ENCODE measurements at regions not wholly inside any gene's neighbourhood (a gene's known extent, or its start where the extent isn't known, plus 50 kb on each side); places are given as distances from the start of the nearest gene placed in this dataset.

- Mint-ChIP-seq H3K4me3 (ENCODE audit: unreplicated experiment) (no peak overlapping the region), H3K36me3 (ENCODE audit: low read depth, unreplicated experiment) (no peaks in the 10 kb centered on the region), H3K9me3 (ENCODE audit: unreplicated experiment) (no peaks in the 10 kb centered on the region), H3K4me1 (ENCODE audit: unreplicated experiment) (peaks cover 32% of the 10 kb centered on the region), H3K27ac (ENCODE audit: unreplicated experiment) (no peak overlapping the region), H3K27me3 (ENCODE audit: unreplicated experiment) (peaks cover 8% of the 10 kb centered on the region)
- no peak for TF ChIP-seq CTCF (IDR thresholded peaks at IDR 0.05; ENCODE audit: unreplicated experiment)
- DNase-seq (ENCODE audit: low spot score), result no peak
These were observed 102.8 kb upstream of the DRD2 start for GRCh38 chr11:113578033-113578380.

GRCh38 chr11:113577356-113578032 is 102.3 kb upstream of the DRD2 start:
- Mint-ChIP-seq H3K4me3 (ENCODE audit: unreplicated experiment) (no peak overlapping the region), H3K27ac (ENCODE audit: unreplicated experiment) (no peak overlapping the region), H3K36me3 (ENCODE audit: low read depth, unreplicated experiment) (no peaks in the 10 kb centered on the region), H3K4me1 (ENCODE audit: unreplicated experiment) (peaks cover 32% of the 10 kb centered on the region), H3K27me3 (ENCODE audit: unreplicated experiment) (peaks cover 8% of the 10 kb centered on the region), H3K9me3 (ENCODE audit: unreplicated experiment) (no peaks in the 10 kb centered on the region)
- no peak for DNase-seq (ENCODE audit: low spot score)
- TF ChIP-seq CTCF (IDR thresholded peaks at IDR 0.05; ENCODE audit: unreplicated experiment), result no peak

- TF ChIP-seq CTCF (IDR thresholded peaks at IDR 0.05; ENCODE audit: unreplicated experiment), result no peak
- no peak overlapping the region for H3K4me3 Mint-ChIP-seq (ENCODE audit: unreplicated experiment)
- no peak for DNase-seq (ENCODE audit: low spot score)
- no peaks in the 10 kb centered on the region for H3K9me3 Mint-ChIP-seq (ENCODE audit: unreplicated experiment)
- H3K36me3 Mint-ChIP-seq (ENCODE audit: low read depth, unreplicated experiment), result no peaks in the 10 kb centered on the region
- H3K27me3 Mint-ChIP-seq (ENCODE audit: unreplicated experiment), result peaks cover 8% of the 10 kb centered on the region
- H3K27ac Mint-ChIP-seq (ENCODE audit: unreplicated experiment), result no peak overlapping the region
- H3K4me1 Mint-ChIP-seq (ENCODE audit: unreplicated experiment), result peaks cover 27% of the 10 kb centered on the region
These were observed 99.4 kb upstream of the DRD2 start for GRCh38 chr11:113574586-113574985.

GRCh38 chr11:113574171-113574570 is 99.0 kb upstream of the DRD2 start:
- H3K9me3 Mint-ChIP-seq (ENCODE audit: unreplicated experiment), result no peaks in the 10 kb centered on the region
- TF ChIP-seq CTCF (IDR thresholded peaks at IDR 0.05; ENCODE audit: unreplicated experiment), result no peak
- H3K27ac Mint-ChIP-seq (ENCODE audit: unreplicated experiment), result no peak overlapping the region
- no peaks in the 10 kb centered on the region for H3K36me3 Mint-ChIP-seq (ENCODE audit: low read depth, unreplicated experiment)
- H3K27me3 Mint-ChIP-seq (ENCODE audit: unreplicated experiment), result peaks cover 8% of the 10 kb centered on the region
- peaks cover 25% of the 10 kb centered on the region for H3K4me1 Mint-ChIP-seq (ENCODE audit: unreplicated experiment)
- H3K4me3 Mint-ChIP-seq (ENCODE audit: unreplicated experiment), result no peak overlapping the region
- no peak for DNase-seq (ENCODE audit: low spot score)

GRCh38 chr11:113572136-113572735 is 97.0 kb upstream of the DRD2 start:
- no peaks in the 10 kb centered on the region for H3K36me3 Mint-ChIP-seq (ENCODE audit: low read depth, unreplicated experiment)

More at GRCh38 chr11:113572136-113572735, 97.0 kb upstream of the DRD2 start:
- Mint-ChIP-seq H3K27ac (ENCODE audit: unreplicated experiment) (no peak overlapping the region), H3K4me3 (ENCODE audit: unreplicated experiment) (no peak overlapping the region), H3K9me3 (ENCODE audit: unreplicated experiment) (no peaks in the 10 kb centered on the region), H3K4me1 (ENCODE audit: unreplicated experiment) (peaks cover 7% of the 10 kb centered on the region), H3K27me3 (ENCODE audit: unreplicated experiment) (peaks cover 7% of the 10 kb centered on the region)
- no peak for DNase-seq (ENCODE audit: low spot score)
- no peak for TF ChIP-seq CTCF (IDR thresholded peaks at IDR 0.05; ENCODE audit: unreplicated experiment)
